Head of caudate nucleus (tissue), 42 donors: ENCODE measurements at regions not wholly inside any gene's neighbourhood (a gene's known extent, or its start where the extent isn't known, plus 50 kb on each side); places are given as distances from the start of the nearest gene placed in this dataset.

Experiments used
- DNase-seq, 42 donors: peaks; one replicate each; pipeline versions ENCODE4 v3.0.0 to v3.0.0-alpha.2; 2020 to 2021; ENCODE audit warnings: mixed read lengths in 7 of 42
- intact Hi-C: fragments of 100-400 bp; cut with DNase I; formaldehyde crosslinking; loops from one replicate; pipeline ENCODE4 v1.15.0; 2022

- intact Hi-C loops: no loop called here
- no peak for DNase-seq
Measured at GRCh38 chr2:196370381-196370780, 199.0 kb upstream of the STK17B start.

GRCh38 chr2:196372276-196372809 is 201.0 kb upstream of the STK17B start:
- intact Hi-C loops: no loop called here

GRCh38 chr2:196372811-196373664 is 201.7 kb upstream of the STK17B start:
- intact Hi-C loops: no loop called here

More at GRCh38 chr2:196372276-196372809, 201.0 kb upstream of the STK17B start:
- DNase-seq: no peak

GRCh38 chr2:196376984-196377877 is 205.9 kb upstream of the STK17B start:
- intact Hi-C loops: no loop called here
- DNase-seq: peak in 1 of 42 donors; percentile 4

More at GRCh38 chr2:196372811-196373664, 201.7 kb upstream of the STK17B start:
- no peak for DNase-seq

GRCh38 chr2:196379600-196379999 is 208.2 kb upstream of the STK17B start:
- no peak for DNase-seq
- intact Hi-C loops: no loop called here

- DNase-seq: no peak
- intact Hi-C loops: no loop called here
Measured at GRCh38 chr2:196380098-196380497, 208.7 kb upstream of the STK17B start.

GRCh38 chr2:196380575-196380974 is 209.2 kb upstream of the STK17B start:
- intact Hi-C loops: no loop called here
- no peak for DNase-seq

GRCh38 chr2:196381464-196381863 is 210.1 kb upstream of the STK17B start:
- no peak for DNase-seq
- intact Hi-C loops: no loop called here

GRCh38 chr2:196383799-196384198 is 212.4 kb upstream of the STK17B start:
- intact Hi-C loops: no loop called here
- DNase-seq: no peak

- intact Hi-C loops: no loop called here
- no peak for DNase-seq
Measured at GRCh38 chr2:196384729-196385128, 213.4 kb upstream of the STK17B start.

- intact Hi-C loops: no loop called here
- DNase-seq: no peak
Measured at GRCh38 chr2:196389670-196390069, 218.3 kb upstream of the STK17B start.

- intact Hi-C loops: no loop called here
- no peak for DNase-seq
Measured at GRCh38 chr2:196390243-196391148, 219.1 kb upstream of the STK17B start.

- intact Hi-C loops: no loop called here
Measured at GRCh38 chr2:196391149-196391479, 219.7 kb upstream of the STK17B start.

GRCh38 chr2:196399096-196399495 is 227.7 kb upstream of the STK17B start:
- no peak for DNase-seq
- intact Hi-C loops: no loop called here

More at GRCh38 chr2:196391149-196391479, 219.7 kb upstream of the STK17B start:
- no peak for DNase-seq

- intact Hi-C loops: no loop called here
- DNase-seq: peak in 18 of 42 donors; percentile 8 to 78 (median 34)
Measured at GRCh38 chr2:196399722-196400691, 228.6 kb upstream of the STK17B start.

- DNase-seq: no peak
- intact Hi-C loops: no loop called here
Measured at GRCh38 chr2:196403471-196403870, 232.1 kb upstream of the STK17B start.

GRCh38 chr2:196404276-196404675 is 232.9 kb upstream of the STK17B start:
- intact Hi-C loops: no loop called here
- no peak for DNase-seq
